GM12864 (cell line): ENCODE measurements at regions not wholly inside any gene's neighbourhood (a gene's known extent, or its start where the extent isn't known, plus 50 kb on each side); places are given as distances from the start of the nearest gene placed in this dataset.
A peak's percentile ranks its signal among the peaks of the same experiment; 100 is the strongest.

ENCODE experiments used
- DNase-seq: peaks from one replicate; pipeline ENCODE4 v3.0.0-alpha.2; 2011; ENCODE audit warnings: low read depth
- H3K4me3 ChIP-seq: 2 replicates; pipeline ENCODE4 v1.5.1; 2011; ENCODE audit warnings: mild to moderate bottlenecking, low read depth, low read length, control low read depth
- CTCF ChIP-seq: IDR thresholded peaks from 2 replicates; pipeline ENCODE4 v1.5.1; 2011; ENCODE audit warnings: low read depth, mild to moderate bottlenecking, moderate library complexity, low read length, control low read depth, inconsistent platforms; ENCODE audit errors: missing control alignments

- TF ChIP-seq CTCF: no peak
- no peak overlapping the region for H3K4me3 ChIP-seq
- no peak for DNase-seq
Measured at GRCh38 chr11:122509899-122510298, 145.6 kb upstream of the UBASH3B start.

GRCh38 chr11:122509091-122509490, 146.4 kb upstream of the UBASH3B start:
- no peak for DNase-seq
- no peak overlapping the region for H3K4me3 ChIP-seq
- TF ChIP-seq CTCF: no peak

- no peak overlapping the region for H3K4me3 ChIP-seq
- DNase-seq: peak; percentile 13
- TF ChIP-seq CTCF: peak; percentile 87
Measured at GRCh38 chr11:122505304-122506006, 150.1 kb upstream of the UBASH3B start.

GRCh38 chr11:122494221-122494620, 161.3 kb upstream of the UBASH3B start:
- no peak overlapping the region for H3K4me3 ChIP-seq
- TF ChIP-seq CTCF: no peak
- no peak for DNase-seq

- TF ChIP-seq CTCF: no peak
- H3K4me3 ChIP-seq: no peak overlapping the region
- DNase-seq: no peak
Measured at GRCh38 chr11:122491509-122491908, 164.0 kb upstream of the UBASH3B start.

GRCh38 chr11:122488892-122489706, 166.4 kb upstream of the UBASH3B start:
- no peak for TF ChIP-seq CTCF
- no peak for DNase-seq
- no peak overlapping the region for H3K4me3 ChIP-seq
